T-helper 1 cell (primary cell): ENCODE measurements at regions not wholly inside any gene's neighbourhood (a gene's known extent, or its start where the extent isn't known, plus 50 kb on each side); places are given as distances from the start of the nearest gene placed in this dataset.
A peak's percentile ranks its signal among the peaks of the same experiment; 100 is the strongest.

Experiments used
- DNase-seq, 5 donors: peaks; one replicate each; pipeline ENCODE4 v3.0.0-alpha.2; 2012 to 2020

DNA sequence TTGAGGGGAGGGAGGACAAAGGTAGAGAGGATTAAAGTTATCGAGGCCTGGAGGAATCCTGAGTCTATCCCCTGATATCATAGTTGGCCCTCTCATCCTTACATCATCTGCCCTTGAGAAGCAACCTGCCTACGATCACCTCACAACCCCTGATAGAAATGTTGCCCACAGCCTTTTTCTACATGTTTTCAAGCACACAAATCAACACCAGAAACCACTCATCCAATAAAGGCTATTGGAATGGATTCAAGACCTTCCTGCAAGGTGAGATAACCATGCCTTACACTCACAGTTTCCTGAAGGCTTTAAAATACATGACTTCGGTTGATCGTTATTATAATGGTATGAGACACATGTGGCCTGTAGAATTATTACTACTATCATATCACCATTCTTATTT, 175.7 kb upstream of the EGLN3 start:
- DNase-seq = no peak

DNA sequence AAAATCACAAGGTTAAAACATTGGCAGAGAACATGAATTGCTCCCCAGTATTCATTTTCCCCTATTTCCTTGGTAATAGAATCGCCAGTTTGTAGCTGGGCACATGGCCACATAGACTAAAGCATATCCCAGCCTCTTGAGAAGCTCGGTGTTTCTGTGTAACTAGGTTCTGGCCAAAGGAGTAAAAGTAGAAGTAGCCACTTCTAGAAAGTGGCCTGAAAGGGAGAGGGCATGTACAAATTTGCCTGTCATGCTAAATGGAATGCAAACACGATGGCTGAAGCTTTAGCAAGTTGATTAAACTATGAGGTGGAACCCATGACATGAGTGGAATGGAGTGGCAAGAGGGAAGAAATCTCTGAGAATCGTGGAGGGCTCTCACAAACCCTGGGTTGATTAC, 173.7 kb upstream of the EGLN3 start:
- no peak for DNase-seq

DNA sequence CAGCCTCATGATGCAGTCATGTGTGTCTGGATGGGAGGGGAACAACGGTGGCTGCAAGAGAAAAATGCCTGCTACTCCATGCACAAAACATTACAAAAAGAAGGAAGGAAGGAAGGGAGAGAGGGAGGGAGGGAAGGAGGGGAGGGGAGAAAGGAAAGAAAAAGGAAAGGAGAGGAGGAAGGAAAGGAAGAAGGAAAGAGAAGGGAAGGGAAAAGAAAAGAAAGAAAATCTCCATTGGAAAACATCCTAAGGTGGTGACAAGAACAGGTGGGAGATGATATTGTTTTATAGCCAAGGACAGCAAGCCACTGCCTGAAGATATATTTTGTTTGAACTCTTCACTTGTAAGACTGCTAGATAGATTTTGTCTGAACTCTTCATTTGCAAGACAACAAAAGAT, 171.8 kb upstream of the EGLN3 start:
- DNase-seq = no peak

DNA sequence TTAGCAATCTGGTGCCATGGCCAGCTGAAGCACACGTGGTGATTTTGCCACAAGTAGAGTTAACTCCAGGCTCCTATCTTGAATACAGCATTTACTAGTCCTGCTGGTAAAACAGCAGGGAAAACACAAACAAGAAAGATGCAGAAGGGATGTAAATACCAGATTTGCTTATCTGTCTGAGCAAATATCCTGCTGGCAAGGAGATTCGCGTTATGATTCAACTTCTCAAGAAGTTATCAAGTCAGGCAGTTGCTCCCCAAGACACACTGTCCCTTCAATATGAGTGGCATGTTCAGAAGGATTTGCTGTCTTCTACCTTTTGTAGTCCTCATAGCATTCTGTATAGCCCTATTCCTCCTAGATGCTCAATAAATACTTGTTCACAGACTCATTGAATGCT, 171.2 kb upstream of the EGLN3 start:
- no peak for DNase-seq

DNA sequence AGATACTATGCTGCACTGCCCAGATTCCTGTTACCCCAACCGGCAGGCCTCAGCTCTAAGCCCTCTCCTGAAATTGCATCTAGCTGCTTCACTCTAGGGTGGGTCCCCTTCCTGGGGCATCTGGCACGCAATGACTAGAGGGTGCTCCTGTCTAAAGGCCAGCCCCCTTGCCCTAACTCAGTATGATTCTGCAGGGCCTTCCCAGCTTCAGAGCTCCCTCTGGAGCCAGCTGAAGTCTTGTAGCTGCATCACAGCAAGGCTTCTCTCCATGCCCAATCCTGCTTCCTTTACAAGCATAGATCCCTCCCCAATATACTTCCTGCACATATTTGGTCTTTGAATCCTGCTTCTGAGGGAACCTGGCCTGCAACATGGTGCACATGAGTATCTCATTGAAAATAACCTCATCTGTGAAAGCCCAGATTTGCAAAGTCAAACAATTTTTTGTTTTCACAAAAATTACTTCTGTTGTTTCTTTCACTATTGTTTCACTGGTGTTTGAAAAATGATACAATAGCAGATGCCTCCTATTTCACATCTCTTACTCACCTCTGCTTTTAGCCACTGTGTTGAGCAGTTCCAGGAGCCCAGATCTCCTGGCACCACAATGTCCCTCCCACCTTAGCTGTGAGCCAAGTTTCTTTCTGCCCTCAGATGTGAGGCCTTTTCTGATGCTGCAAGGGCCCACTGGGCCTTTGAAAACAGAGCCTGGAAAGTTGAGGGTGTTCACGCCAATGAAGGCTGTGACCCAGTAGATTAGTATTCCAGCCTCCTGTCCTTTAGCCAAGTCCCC, 169.5 kb upstream of the EGLN3 start:
- no peak for DNase-seq

DNA sequence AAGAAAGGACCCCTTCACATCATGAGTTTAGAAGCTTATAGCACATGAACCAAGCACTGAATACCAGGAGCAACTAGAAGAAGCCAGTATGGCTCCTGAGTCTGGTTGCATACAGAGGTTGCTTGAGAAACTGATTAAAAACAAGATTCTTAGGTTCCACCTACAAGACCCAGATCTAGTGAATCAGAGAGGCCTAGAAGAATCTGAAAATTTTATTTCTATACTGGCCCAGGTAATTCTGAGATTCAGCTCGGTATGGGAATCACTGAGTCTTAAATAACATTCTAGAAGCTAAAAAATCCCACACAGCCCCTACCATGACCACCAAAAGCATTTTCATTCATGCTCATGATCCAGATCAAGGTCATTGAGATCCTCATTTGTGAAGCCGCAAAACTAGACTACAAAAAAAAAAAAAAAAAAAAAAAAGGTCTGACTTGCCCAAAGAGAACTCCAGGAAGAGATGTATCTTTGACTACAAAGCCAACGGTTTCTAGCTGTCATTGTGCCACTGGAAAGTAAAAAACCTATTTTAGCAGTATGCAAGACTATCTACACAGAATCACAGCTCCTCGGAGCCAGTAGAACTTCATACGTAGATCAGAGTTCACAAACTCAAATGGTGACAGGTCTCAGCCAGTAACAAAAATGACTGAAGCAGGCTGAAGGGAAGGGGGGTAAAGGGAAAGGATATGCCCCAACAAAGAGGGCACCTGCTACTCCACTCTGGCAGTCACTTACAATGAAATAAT, 168.4 kb upstream of the EGLN3 start:
- no peak for DNase-seq

DNA sequence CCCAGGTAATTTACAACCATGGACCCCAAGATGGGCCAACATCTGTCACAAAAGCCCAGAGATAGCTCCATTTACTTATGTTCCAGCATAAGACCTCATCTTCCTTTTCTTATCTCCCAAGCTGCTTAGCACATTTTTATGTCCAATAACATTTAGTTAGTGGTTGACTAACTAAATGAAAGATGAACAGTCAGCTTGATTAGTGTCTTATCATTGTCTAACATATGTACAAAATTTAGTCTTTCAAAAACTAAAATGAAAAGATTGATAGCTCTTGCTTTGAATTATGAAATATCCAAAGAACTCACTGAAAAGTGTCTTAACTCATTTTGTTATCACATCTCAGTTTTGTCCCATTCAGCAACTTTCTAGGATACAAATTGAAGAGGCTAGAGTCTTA, 163.1 kb upstream of the EGLN3 start:
- DNase-seq = no peak

DNA sequence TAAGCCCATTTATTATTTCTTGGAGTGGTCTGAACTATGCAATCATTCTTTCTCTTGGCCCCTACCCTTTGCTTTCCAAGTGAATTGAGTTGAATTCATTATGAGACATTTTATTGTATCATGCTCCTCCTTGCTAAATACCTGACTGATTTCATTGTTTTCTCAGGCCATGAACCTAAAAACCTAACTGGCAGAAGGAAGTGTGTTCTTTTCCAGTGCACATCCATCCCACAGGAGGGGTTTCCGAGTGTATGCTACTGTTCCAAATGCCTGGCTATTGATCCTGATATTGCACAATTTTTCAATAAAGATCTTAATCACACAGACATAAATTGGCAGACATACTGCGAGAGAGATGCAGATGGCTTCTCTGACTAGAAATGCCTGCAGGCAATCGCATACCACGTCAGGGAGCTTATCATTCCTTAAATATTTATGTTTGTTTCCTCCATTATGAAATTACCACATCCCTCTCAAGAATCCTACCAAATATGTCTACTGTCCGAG, 162.2 kb upstream of the EGLN3 start:
- no peak for DNase-seq

DNA sequence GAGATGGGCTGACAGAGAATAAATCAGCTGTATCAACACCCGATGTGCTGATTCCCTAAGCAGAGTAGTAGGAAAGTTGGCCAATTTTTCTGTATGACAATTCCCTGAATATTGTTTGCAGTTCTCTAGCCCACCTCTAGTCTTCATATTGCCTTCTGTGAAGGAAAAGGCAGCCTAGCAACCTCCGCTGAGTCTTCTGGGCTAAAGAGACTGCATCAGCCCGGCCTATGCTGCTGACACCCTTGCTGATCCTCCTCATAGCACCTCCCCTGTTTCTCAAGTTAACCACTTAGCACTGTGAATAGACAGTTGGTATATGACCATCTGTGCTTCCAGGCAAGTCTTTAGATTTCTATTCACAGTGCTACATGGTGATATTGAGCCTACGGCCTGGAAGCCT, 161.1 kb upstream of the EGLN3 start:
- no peak for DNase-seq

DNA sequence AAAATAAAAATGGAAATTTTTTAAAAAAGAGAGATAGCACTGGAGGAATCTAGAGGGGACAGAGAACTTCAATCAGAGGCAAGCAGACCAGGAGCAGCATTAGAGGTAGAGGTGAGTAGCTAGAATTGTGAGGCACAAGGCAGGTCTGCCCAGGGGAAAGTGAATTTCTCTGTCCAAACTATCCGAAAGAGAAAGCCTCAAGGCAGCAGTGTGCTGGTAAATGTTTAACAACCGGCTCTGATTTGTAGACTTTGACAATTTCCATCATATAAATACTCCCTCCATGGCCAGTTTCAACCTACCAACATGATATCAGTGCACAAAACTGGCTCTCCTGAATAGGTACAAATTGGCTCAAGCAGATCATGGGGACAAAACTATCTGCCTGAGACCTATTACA, 160.6 kb upstream of the EGLN3 start:
- DNase-seq = no peak

DNA sequence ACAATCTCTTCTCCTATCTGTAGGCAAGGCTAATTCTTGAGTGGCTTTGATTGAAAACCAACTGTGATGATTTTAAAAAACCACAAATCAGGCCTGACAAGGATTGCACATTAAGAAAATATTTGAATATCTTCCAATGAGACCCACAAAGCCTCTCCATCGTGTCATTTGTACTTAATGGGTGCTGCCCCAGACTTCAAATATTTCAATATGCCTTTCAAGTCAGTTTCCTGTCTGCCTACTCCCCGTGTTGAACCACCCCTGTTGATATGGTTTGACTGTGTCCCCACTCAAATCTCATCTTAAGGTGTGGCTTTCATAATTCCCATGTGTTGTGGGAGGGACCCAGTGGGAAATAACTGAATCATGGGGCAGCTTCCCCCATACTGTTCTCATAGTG, 159.7 kb upstream of the EGLN3 start:
- DNase-seq = no peak

DNA sequence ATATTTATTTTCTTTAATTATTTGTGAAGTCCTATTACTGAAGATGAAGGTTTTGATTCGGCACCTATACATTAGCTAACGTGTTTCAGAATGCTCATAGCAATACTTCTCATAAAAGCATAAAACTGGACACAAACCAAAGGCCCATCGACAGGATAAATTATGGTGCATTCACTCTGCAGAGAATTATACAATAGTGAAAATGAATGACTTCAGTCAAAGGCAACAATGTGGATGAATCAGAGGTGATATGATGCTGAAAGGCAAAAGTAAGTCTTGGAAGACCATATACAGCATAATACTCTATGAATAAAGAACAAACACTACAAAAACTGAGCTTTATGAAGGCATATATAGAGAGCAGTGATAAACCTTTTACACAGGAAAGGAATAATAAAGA, 156.6 kb upstream of the EGLN3 start:
- DNase-seq = no peak

DNA sequence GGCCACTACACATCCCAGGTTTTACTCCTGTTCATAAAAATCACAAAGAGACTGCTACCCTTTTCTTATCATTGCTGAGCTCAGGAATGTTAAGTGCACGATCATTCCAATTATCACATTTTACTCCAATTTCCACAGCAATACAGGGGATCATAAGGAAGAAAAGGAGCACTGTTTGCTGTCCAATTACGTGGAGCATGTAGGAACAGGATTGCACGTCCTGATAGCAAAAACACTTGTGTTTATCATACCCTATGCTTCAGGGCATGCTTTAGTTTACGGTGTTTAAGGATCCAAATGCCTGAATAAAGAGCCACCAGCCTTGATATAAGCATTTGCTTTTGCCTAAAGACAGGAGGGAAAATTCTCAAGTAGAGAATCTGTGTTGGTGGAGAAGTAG, 155.4 kb upstream of the EGLN3 start:
- DNase-seq = no peak

DNA sequence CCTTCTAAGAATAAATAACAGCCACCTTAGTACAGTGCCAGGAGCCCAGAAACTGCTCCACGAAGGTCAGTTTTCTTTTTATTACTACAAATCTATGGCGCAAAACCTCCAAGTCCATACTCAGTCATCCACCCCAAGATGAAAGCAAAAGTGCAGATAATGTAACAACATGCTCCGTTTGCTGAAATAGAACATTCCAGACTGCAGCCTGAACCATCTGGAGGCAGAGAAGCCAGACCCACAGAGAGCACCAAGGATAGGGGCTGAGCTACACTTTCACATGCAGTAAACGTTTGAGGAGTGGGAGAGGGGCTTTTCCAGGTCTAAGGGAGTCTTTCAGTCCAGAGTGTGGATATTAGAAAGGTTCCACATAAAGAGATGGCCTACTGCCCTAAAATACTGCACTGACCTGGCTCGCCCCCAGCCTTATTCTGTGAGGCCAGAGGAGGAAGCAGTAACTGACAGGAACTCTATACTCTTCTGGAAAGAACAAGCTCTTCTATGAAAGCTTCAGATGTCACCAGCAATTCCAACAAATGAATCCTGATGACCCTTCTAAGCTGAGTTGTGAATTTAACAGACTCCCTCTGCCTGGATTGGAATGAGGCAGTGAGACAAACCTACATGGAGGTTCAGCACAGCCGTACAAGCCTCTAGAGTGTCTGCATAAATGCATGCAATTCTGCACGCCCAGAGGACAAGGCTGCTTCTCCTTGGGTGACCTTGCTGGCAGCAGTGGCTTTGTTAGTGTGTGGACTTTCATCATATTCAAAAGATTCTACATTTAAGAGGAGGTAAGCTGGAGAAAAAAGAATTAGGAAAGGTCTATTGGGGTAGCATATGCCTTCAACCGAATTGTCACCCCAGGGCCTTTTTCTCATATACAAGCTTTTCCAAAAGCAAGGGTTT, 153.9 kb upstream of the EGLN3 start:
- no peak for DNase-seq

DNA sequence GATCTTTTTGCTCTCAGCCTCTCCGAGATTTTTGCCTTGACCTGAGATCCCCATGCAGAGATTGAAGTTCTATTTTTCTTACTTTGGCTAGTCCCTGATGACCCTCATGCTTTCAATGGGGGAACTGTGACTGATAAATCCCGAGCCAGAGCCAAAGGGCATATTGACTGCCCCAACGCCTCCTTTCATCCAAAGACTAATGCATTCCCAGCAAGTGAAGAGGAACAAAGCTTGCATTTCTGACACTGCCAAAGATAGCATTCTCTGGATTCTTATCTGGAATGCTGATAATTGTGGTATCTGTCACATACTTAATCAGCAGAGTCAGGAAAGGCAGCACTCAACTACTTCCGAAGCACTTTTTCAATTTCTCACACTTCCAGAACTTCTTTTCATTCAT, 152.3 kb upstream of the EGLN3 start:
- no peak for DNase-seq

DNA sequence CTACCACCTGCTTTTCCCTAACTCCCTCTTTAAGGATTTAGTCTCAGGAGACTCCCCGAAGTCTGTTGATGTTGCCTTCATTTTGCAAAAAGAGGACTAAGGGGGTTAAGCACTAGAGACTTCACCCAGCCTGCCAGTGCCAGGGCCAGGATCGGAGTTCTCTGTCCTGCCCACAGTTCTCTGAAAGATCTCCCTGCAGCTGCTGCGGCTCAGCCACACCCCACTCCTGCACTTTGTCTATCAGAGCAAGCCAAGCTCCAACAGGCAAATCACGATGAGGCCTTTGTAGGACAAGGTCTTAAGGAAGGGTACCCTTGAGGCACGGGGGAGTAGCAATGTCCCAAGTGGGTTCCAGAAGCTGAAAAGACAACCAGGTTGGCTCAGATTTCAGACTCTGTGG, 148.8 kb upstream of the EGLN3 start:
- no peak for DNase-seq

DNA sequence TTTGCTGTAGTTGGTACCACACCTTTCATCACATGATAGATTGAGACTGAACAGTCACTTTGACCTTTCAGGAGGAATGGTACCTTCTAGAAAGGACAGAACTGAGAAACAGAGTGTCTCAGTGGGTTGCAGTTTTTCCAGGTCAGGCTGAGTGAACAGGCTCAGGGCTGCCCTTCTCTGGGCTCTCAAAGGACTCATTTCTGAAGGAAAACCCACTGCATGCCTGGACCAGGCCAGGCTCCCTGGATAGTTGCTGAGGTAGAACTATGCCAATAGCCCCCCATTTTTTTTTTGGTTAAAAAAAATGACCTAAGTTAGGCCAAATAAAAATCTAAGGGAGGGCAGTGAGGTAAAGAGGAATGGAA, 148.1 kb upstream of the EGLN3 start:
- no peak for DNase-seq

DNA sequence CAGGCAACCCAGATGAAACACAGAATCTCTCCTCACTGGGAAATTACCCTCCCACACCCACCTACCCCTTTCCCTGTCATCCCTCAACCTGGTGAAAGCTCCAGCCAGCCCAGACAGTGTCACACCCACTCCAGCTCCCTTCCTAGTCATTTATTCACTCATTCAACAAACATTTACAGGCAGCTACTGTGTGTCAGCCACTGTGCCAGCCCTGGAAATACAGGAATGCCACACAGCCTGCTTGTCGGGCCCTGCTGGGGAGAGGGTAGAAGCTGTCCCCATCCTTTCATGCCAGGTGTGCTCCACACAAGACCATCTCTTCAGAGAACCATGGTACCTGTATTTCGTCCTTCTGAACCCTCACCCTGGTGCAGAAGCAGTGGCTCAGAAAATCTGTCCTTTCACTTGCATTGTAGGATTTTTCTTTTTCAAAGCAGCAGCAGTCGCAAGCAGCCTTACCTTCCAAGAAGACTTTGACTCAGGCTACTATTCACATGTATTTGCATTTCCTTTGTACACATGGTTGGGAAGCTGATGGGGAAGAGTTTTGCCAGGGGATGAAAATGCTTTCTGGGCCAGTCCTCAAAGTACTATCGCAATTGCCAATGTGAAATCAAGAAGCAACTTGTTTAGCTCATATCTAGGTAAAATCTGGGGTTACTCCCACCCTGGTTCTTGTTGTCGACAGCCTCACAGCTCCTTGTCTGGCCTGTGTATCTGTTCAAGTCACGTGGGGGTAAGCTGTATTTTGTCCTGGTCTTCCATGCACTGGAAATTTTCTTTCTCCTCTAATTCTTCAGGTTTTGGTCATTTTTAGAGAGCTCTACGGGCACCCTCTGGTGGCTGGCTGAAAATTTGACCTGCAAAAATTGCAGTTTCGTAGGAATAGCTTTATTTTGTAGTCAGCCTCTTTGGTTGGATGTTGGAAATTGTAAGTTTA, 147.4 kb upstream of the EGLN3 start:
- peak in 1 of 5 donors; percentile 44 for DNase-seq

DNA sequence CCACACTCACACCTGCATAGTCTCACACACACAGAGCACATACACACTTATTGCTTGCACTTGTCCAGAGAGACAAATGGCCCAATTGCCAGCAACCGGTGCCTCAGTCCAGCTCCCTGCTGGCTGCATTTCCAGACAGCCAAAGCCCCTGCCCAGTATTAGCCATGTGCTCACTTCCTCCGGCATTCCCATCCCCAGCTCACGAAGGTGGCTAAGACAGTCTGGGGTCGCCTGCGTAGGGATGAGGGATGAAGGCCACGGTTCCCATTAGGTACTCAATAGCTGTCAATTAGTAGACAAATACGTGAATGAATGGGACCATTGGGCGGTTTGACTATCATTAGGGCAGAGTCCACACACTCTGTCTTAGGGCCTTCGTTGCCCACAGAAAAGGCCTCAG, 146.8 kb upstream of the EGLN3 start:
- DNase-seq = no peak

DNA sequence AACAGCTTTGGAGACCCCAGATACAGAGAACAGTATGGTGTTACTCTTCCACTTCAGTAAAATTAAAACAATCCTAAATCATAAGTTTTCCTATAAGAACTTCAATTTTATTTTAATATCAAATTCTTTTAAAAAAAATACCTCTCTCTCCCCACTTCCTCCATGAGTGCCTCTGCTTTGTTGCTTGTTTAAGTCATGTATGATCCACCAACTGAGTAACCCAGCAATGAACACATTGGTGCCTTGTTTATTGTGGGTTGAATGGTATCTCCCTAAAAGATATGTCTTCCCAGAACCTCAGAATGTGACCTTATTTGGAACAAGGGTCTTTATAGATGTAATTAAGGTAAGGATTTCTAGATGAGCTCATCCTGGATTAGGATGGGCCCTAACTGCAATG, 143.5 kb upstream of the EGLN3 start:
- DNase-seq = no peak

DNA sequence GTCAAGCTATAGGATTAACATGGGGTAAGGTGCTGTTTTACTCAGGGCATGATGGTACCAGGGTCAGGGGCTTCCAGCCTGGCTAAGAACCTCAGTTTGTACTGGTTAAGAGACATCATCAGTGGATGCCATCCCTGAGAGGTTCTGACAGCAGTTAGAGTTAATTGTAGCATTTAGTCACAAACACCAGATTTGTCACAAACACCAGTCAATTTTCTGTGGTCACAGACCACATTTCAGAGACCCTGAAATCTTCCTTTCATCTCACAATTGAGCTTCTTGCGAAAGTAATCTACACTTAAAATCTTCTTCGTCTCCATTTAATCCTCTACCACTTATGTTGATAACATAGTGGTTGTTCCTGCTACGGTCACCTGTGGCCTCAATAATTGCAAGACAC, 143.0 kb upstream of the EGLN3 start:
- DNase-seq = peak in 1 of 5 donors; percentile 4

DNA sequence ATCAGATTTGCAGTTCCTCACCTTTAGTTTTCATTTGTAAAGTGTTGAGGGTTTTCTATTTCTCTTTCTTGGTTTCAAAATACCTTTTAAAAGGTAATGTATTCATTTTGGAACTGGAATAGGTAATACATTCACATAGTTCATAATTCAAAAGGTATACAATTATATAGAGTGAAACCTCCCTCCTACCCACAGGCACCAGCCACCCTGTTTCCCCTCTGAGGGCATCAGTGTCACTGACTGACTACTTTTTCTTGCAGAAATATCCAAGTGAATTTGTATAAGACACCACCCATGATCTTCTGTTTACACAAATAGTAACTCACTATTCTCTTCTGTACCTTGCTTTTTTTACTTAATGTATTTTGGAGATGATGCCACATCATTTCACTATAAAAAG, 139.6 kb upstream of the EGLN3 start:
- DNase-seq = no peak
